HCT116 (cell line): ENCODE measurements at regions not wholly inside any gene's neighbourhood (a gene's known extent, or its start where the extent isn't known, plus 50 kb on each side); places are given as distances from the start of the nearest gene placed in this dataset.
"Not testable (repeated sequence)": the region's sequence is repeated elsewhere in the genome, so short reads cannot be mapped to it uniquely, and the experiment has no call there.

Experiments used
- ATAC-seq: fragments of 200-7000 bp; cut with Tn5 transposase; 2 replicates; pipeline ENCODE4 v1.9.1; 2020; ENCODE audit warnings: mild to moderate bottlenecking, moderate library complexity
- BruUV-seq: library from RNA; stranded (reverse); fragments of 400-500 nt; replicated peaks from 2 replicates; lab custom pipeline; 2021; lab: Mats Ljungman, UMichigan
- CTCF ChIA-PET: fragments of 300-600 bp; sonication (Branson Sonifier 250); formaldehyde crosslinking; loops from one replicate; lab custom pipeline; 2021; ENCODE audit warnings: antibody characterized with exemption; lab: Charles Lee
- POLR2A ChIA-PET: fragments of 300-600, 350-600 bp; sonication (Branson Sonifier 250); formaldehyde crosslinking; loops from one replicate; lab custom pipeline; 2021; ENCODE audit warnings: antibody characterized with exemption; lab: Charles Lee
- RAD21 ChIA-PET, 2 experiments: fragments of 300-600 bp; sonication (Branson Sonifier 250); formaldehyde crosslinking; loops; one replicate each; lab custom pipeline; 2023; ENCODE audit warnings: low total read pairs in 2 of 2; ENCODE audit not compliant: uncharacterized antibody in 2 of 2, unreplicated experiment in 2 of 2, low non-redundant PET in 1 of 2; lab: Charles Lee
- DNase-seq: peaks from one replicate; pipeline ENCODE4 v3.0.0-alpha.2; 2010; ENCODE audit warnings: low read depth, low spot score
- H2AFZ ChIP-seq: fragments of 200-600 bp; shearing (Covaris generic), sonication (generic); 2 replicates; pipeline ENCODE4 v1.6.1; 2017; ENCODE audit warnings: low read depth, mixed run types, mixed read lengths, antibody characterized with exemption, low read length; ENCODE audit not compliant: poor library complexity, severe bottlenecking
- H3K27ac ChIP-seq: 2 replicates; pipeline ENCODE4 v1.5.1; 2012; ENCODE audit warnings: low read depth, low read length
- H3K27me3 ChIP-seq: fragments of 200-600 bp; sonication (generic); 2 replicates; pipeline ENCODE4 v1.6.1; 2016; ENCODE audit warnings: mixed run types, low read length, mixed read lengths; ENCODE audit not compliant: insufficient read depth
- H3K36me3 ChIP-seq, 2 experiments: fragments of 200-500 bp in 1 of 2; fragments of 200-600 bp in 1 of 2; sonication (Bioruptor generic) in 1 of 2; sonication (generic) in 1 of 2; 2 replicates each; pipeline versions ENCODE4 v1.5.1 to v1.6.1; 2014 to 2016; ENCODE audit warnings: low read length in 2 of 2, inconsistent platforms in 1 of 2, mixed read lengths in 1 of 2, mixed run types in 1 of 2; ENCODE audit not compliant: insufficient read depth in 2 of 2, control insufficient read depth in 1 of 2
- H3K4me1 ChIP-seq, 2 experiments: fragments of 200-600 bp in 1 of 2; sonication (generic) in 1 of 2; 2 replicates each; pipeline versions ENCODE4 v1.5.1 to v1.6.1; 2012 to 2017; ENCODE audit warnings: low read length in 2 of 2, inconsistent platforms in 1 of 2, mild to moderate bottlenecking in 1 of 2, mixed read lengths in 1 of 2, mixed run types in 1 of 2, moderate library complexity in 1 of 2; ENCODE audit not compliant: insufficient read depth in 2 of 2, control insufficient read depth in 1 of 2
- H3K4me2 ChIP-seq: fragments of 200-600 bp; sonication (generic); 2 replicates; pipeline ENCODE4 v1.6.1; 2017; ENCODE audit warnings: mixed run types, low read length, mixed read lengths
- H3K4me3 ChIP-seq, 2 experiments: fragments of 200-600 bp in 1 of 2; sonication (generic) in 1 of 2; replicated peaks in 1 of 2; 2 replicates each; pipeline ENCODE4 v1.5.1; 2011 to 2016; ENCODE audit warnings: low read length in 2 of 2, control low read depth in 1 of 2, low read depth in 1 of 2, mild to moderate bottlenecking in 1 of 2, mixed read lengths in 1 of 2, mixed run types in 1 of 2
- H3K79me2 ChIP-seq: fragments of 200-600 bp; sonication (generic); 2 replicates; pipeline ENCODE4 v1.6.1; 2017; ENCODE audit warnings: mild to moderate bottlenecking, mixed run types, low read length, moderate library complexity, mixed read lengths; ENCODE audit not compliant: insufficient read depth
- H3K9ac ChIP-seq: fragments of 200-600 bp; sonication (generic); 2 replicates; pipeline ENCODE4 v1.6.1; 2016; ENCODE audit warnings: low read length, mixed read lengths
- H3K9me2 ChIP-seq: fragments of 200-600 bp; sonication (generic), shearing (Covaris generic); 2 replicates; pipeline ENCODE4 v1.6.1; 2017; ENCODE audit warnings: mixed run types, mild to moderate bottlenecking, moderate library complexity; ENCODE audit not compliant: insufficient read depth
- H3K9me3 ChIP-seq, 2 experiments: fragments of 200-500 bp in 1 of 2; fragments of 200-600 bp in 1 of 2; sonication (Bioruptor generic) in 1 of 2; sonication (generic) in 1 of 2; 2 replicates each; pipeline ENCODE4 v1.6.1; 2014 to 2017; ENCODE audit warnings: low read length in 2 of 2, mixed read lengths in 2 of 2, inconsistent platforms in 1 of 2, low read depth in 1 of 2, mild to moderate bottlenecking in 1 of 2, mixed run types in 1 of 2, moderate library complexity in 1 of 2; ENCODE audit not compliant: control insufficient read depth in 1 of 2, insufficient read depth in 1 of 2
- H4K20me1 ChIP-seq: fragments of 200-600 bp; sonication (generic), shearing (Covaris generic); 2 replicates; pipeline ENCODE4 v1.6.1; 2017; ENCODE audit warnings: mixed run types, mild to moderate bottlenecking, moderate library complexity; ENCODE audit not compliant: insufficient read depth
- intact Hi-C: fragments of 100-400 bp; cut with micrococcal nuclease; formaldehyde crosslinking; loops from 2 replicates; pipeline ENCODE4 v1.10.0; 2022

DNA sequence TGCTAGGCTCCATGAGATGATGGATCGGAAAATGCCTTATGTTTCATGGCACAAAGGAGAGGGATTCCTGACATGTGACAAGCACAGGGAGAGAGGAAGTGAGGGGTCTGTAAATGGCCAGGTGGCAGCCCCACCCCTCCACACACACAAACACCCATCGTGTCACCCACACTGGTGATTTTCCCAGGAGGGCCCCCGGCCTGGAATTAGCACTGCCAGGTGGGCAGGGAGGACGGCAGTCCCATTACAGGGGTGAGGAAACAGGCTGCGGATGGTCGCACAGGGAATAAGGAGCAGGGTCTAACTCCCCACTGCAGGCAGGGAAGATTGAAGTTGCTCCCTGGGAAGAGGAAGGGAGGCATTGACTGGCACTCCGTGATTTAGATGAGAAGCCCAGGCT, 395.3 kb upstream of the ZNF337 start:
- H3K36me3 ChIP-seq, H3K79me2 ChIP-seq, DNase-seq, H3K4me1 ChIP-seq, intact Hi-C loops, CTCF ChIA-PET, H4K20me1 ChIP-seq, POLR2A ChIA-PET, H3K27me3 ChIP-seq, RAD21 ChIA-PET, H3K27ac ChIP-seq, H2AFZ ChIP-seq, H3K9me3 ChIP-seq, ATAC-seq, H3K4me3 ChIP-seq, H3K4me2 ChIP-seq, H3K9ac ChIP-seq, BruUV-seq, H3K9me2 ChIP-seq: not testable (repeated sequence)

DNA sequence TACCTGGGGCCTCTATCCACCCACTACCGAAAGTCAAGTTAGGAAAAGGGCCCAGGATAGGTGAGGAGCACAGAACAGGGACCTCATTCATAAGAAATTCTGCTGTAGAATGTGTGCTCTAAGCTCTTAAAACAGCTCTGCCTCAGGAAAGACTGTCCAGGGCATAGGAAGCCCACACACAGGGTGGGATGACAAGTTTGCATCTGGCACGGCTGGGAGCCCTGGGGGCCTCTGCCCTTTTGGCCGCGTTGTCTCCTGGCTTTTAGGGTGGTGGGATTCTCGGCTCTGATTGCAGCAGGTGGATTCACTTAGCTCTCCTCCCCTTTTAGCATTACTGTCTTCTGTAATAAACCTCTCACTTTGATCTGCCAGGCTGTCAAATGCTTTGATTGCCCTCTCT, 389.5 kb upstream of the ZNF337 start:
- H3K36me3 ChIP-seq, H3K4me1 ChIP-seq, DNase-seq, H3K27ac ChIP-seq, H3K9ac ChIP-seq, H3K4me3 ChIP-seq, H3K9me2 ChIP-seq, H4K20me1 ChIP-seq, H3K4me2 ChIP-seq, BruUV-seq, CTCF ChIA-PET, RAD21 ChIA-PET, H2AFZ ChIP-seq, H3K27me3 ChIP-seq, ATAC-seq, intact Hi-C loops, H3K9me3 ChIP-seq, POLR2A ChIA-PET, H3K79me2 ChIP-seq: not testable (repeated sequence)

DNA sequence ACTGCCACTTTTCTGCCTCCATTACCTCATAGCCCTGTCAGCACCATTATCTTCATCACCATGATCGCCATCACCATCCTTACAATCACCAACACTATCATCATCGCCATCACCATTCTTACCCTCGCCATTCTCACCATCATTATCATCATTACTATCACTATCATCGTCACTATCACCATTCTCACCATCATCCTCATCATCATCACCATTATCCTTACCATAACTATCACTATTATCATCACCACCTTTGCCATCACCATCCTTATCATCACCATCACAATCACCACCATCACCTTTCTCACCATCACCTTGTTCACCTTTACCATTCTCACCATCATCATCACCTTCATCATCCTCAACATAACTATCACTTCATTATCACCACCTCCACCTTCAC, 377.3 kb upstream of the ZNF337 start:
- DNase-seq, intact Hi-C loops, H3K4me1 ChIP-seq, H3K27me3 ChIP-seq, H3K79me2 ChIP-seq, H3K9me2 ChIP-seq, H3K4me3 ChIP-seq, H3K9ac ChIP-seq, H4K20me1 ChIP-seq, POLR2A ChIA-PET, ATAC-seq, H3K9me3 ChIP-seq, H3K27ac ChIP-seq, H2AFZ ChIP-seq, H3K4me2 ChIP-seq, BruUV-seq, RAD21 ChIA-PET, H3K36me3 ChIP-seq, CTCF ChIA-PET: not testable (repeated sequence)

DNA sequence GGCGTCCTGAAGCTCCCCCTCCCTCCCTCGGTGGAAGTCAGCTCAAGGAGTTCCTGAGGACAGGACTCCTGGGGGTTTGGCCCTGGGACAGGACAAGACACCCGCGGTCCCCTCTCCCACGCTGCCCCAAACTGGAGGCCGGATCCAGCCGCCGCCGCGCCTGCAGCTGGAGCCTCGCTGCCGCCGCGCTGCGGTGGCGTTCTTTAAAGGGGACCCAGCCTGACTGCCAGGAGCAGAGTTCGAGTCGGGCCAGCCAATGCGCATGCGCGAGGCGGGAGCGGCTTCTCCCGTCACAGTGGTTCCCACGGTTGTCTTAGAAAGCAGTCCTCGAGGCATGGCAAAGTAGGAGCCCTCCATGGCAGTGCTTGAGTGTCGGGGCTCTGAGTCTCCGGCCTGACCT, 362.7 kb upstream of the ZNF337 start:
- H3K79me2 ChIP-seq, POLR2A ChIA-PET, RAD21 ChIA-PET, H4K20me1 ChIP-seq, H3K36me3 ChIP-seq, intact Hi-C loops, H2AFZ ChIP-seq, DNase-seq, H3K9ac ChIP-seq, H3K27ac ChIP-seq, CTCF ChIA-PET, H3K4me1 ChIP-seq, H3K27me3 ChIP-seq, BruUV-seq, H3K4me2 ChIP-seq, H3K9me2 ChIP-seq, H3K9me3 ChIP-seq, H3K4me3 ChIP-seq: not testable (repeated sequence)
- 0 out of 2 replicates have a peak, but pooled peaks have one; percentile 53 for ATAC-seq

DNA sequence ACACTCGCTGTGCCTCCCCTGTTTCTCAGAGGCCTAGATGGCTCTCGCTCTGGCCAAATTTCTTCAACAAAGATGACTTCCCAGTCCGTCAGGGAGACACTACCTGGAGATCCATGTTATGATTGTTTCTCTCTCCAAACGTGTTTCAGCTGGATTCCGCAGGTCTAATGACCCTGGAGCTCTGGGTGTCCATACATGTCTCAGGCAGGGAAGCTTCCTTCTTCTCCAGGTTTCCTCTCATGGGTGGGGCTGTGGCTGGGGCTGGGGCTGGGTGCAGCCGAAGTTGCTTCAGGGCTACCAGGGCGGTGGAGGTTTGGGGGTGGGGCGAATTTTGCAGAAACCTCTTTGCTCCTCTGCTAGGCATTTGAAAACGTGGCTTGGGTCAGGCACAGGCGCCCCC, 361.8 kb upstream of the ZNF337 start:
- H3K27me3 ChIP-seq, H3K4me2 ChIP-seq, H3K4me1 ChIP-seq, H3K36me3 ChIP-seq, H3K27ac ChIP-seq, BruUV-seq, H3K79me2 ChIP-seq, H3K9me2 ChIP-seq, RAD21 ChIA-PET, H3K9me3 ChIP-seq, H3K9ac ChIP-seq, CTCF ChIA-PET, DNase-seq, ATAC-seq, H3K4me3 ChIP-seq, POLR2A ChIA-PET, H4K20me1 ChIP-seq, H2AFZ ChIP-seq, intact Hi-C loops: not testable (repeated sequence)
